HEK293 (cell line): ENCODE measurements at regions not wholly inside any gene's neighbourhood (a gene's known extent, or its start where the extent isn't known, plus 50 kb on each side); places are given as distances from the start of the nearest gene placed in this dataset.
"Not testable (repeated sequence)": the region's sequence is repeated elsewhere in the genome, so short reads cannot be mapped to it uniquely, and the experiment has no call there.

Source experiments
- CTCF ChIA-PET: fragments of 350-600 bp; formaldehyde crosslinking; extraction: SDS; loops from one replicate; lab custom pipeline; 2021; ENCODE audit warnings: antibody characterized with exemption; lab: Yijun Ruan, JAX
- POLR2A ChIA-PET: fragments of 300-600 bp; formaldehyde crosslinking; extraction: SDS; loops from one replicate; lab custom pipeline; 2020; ENCODE audit warnings: antibody characterized with exemption, inconsistent platforms; lab: Yijun Ruan, JAX
- H3K27ac ChIP-seq: fragments of 200-500 bp; sonication (Bioruptor generic); 2 replicates; pipeline ENCODE4 v1.5.1; 2014; ENCODE audit warnings: low read depth, low read length, control low read depth, inconsistent platforms; ENCODE audit errors: extremely low read depth
- H3K36me3 ChIP-seq, 2 experiments: fragments of 200-500 bp in 1 of 2; sonication (Bioruptor generic) in 1 of 2; 1 replicate in 1 of 2; 2 replicates in 1 of 2; pipeline ENCODE4 v1.5.1; 2014 to 2017; ENCODE audit warnings: inconsistent platforms in 2 of 2, low read length in 2 of 2; ENCODE audit not compliant: control insufficient read depth in 2 of 2, insufficient read depth in 1 of 2
- H3K4me1 ChIP-seq: fragments of 200-500 bp; sonication (Bioruptor generic); 2 replicates; pipeline ENCODE4 v1.5.1; 2014; ENCODE audit warnings: mild to moderate bottlenecking, low read length, inconsistent platforms; ENCODE audit not compliant: control insufficient read depth, insufficient read depth
- H3K4me3 ChIP-seq: 2 replicates; pipeline ENCODE4 v1.5.1; 2011; ENCODE audit warnings: low read depth, mild to moderate bottlenecking, control low read depth, low read length, moderate library complexity
- H3K9me3 ChIP-seq: fragments of 200-500 bp; sonication (Bioruptor generic); 2 replicates; pipeline ENCODE4 v1.5.1; 2014; ENCODE audit warnings: low read depth, low read length, inconsistent platforms; ENCODE audit not compliant: control insufficient read depth, insufficient read depth
- MZF1 ChIP-seq: fragments of 450-650 bp; formaldehyde crosslinking; IDR thresholded peaks from 2 replicates; pipeline ENCODE4 v1.5.1; 2017; ENCODE audit warnings: missing biosample characterization, missing genetic modification characterization, borderline replicate concordance

DNA sequence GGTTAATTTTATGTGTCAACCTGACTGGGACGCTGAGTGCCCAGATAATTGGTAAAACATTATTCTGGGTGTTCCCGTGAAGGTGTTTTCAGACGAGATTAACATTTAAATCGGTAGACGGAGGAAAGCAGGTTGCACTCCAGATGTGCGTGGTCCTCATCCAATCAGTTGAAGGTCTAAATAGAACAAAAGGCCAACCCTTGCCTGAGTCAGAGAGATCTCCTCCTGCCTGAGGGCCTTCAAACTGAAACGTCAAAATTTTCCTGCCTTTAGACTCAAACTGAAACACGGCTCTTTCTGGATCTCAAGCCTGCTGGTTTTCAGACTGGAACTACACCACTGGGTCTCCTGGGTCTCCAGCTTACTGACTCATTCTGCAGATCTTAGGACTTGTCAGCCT lies 70.9 kb downstream of the NPIPA5 start:
- H3K27ac ChIP-seq, H3K4me3 ChIP-seq, H3K4me1 ChIP-seq, H3K36me3 ChIP-seq, CTCF ChIA-PET, POLR2A ChIA-PET, H3K9me3 ChIP-seq: not testable (repeated sequence)

GRCh38 chr16:15305889-15306288 lies 72.2 kb downstream of the NPIPA5 start:
- H3K4me1 ChIP-seq, POLR2A ChIA-PET, H3K27ac ChIP-seq, H3K9me3 ChIP-seq, H3K36me3 ChIP-seq, CTCF ChIA-PET, H3K4me3 ChIP-seq: not testable (repeated sequence)
- 0 out of 2 replicates have a peak, but pooled peaks have one; percentile 36 for TF ChIP-seq MZF1 (tag by site-specific recombination)

DNA sequence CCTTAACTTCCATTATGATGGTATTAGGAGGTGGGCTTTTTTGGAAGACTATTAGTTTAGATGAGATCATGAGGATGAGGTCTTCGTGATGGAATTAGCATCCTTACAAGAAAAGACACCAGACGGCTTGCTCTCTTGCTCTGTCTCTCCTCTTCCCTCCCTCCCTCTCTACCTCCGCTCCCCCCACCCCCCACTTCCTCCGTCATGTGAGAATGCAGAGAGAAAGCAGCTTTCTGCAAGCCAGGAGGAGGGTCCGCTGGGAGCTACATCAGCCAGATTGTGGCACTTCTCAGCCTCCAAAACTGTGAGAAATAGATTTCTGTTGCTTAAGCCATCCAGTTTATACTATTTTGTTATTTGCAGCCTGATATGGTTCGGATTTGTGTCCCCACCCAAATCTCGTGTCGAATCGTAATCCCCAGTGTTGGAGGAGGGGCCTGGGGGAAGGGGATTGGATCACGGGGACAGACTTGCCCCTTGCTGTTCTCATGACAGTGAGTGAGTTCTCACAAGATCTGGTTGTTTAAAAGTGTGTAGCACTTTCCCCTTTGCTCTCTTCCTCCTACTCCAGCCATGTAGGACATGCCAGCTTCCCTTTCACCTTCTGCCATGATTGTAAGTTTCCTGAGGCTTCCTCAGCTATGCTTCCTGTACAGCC lies 74.3 kb downstream of the NPIPA5 start:
- H3K27ac ChIP-seq, POLR2A ChIA-PET, H3K36me3 ChIP-seq, H3K4me3 ChIP-seq, H3K9me3 ChIP-seq, CTCF ChIA-PET, H3K4me1 ChIP-seq: not testable (repeated sequence)

GRCh38 chr16:15297104-15297503 lies 81.0 kb downstream of the NPIPA5 start:
- H3K4me3 ChIP-seq, H3K9me3 ChIP-seq, H3K36me3 ChIP-seq, H3K4me1 ChIP-seq, POLR2A ChIA-PET, CTCF ChIA-PET, H3K27ac ChIP-seq: not testable (repeated sequence)

- H3K9me3 ChIP-seq, H3K27ac ChIP-seq, H3K4me1 ChIP-seq, H3K36me3 ChIP-seq, CTCF ChIA-PET, H3K4me3 ChIP-seq, POLR2A ChIA-PET: not testable (repeated sequence)
These were observed 103.3 kb downstream of the NPIPA5 start for GRCh38 chr16:15274796-15275195.

DNA sequence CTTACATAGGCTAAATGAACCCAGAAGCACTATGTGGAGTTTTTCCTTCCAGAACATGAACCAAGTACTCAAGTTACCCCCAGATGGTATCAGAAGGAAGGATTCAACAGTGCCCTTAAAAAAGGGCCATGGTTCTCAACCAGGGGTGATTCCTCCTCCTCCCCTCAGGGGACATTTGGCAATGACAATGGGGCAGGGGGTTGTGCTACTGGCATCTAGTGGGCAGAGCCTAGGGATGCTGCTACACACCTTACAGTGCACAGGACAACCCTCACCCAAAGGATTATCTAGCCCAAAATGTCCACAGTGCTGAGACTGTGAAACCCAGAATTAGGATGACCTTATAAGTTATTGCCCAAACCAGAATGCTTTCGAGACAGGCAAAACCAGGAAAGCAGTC lies 104.1 kb downstream of the NPIPA5 start:
- H3K4me3 ChIP-seq, H3K27ac ChIP-seq, CTCF ChIA-PET, H3K36me3 ChIP-seq, POLR2A ChIA-PET, H3K4me1 ChIP-seq, H3K9me3 ChIP-seq: not testable (repeated sequence)

DNA sequence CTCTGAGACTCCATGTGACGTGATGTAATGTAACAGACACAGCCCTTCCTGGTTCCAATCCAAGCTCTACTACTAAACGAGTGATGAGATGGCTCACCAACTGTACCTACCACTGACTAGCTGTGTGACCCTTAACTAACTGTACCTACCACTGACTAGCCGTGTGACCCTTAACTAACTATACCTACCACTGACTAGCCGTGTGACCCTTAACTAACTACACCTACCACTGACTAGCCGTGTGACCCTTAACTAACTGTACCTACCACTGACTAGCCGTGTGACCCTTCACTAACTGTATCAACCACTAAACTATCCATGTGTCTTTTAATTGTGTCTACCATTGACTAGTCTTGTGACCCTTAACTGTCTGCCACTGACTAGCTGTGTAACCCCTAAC lies 111.2 kb downstream of the NPIPA5 start:
- H3K9me3 ChIP-seq, H3K36me3 ChIP-seq, CTCF ChIA-PET, H3K27ac ChIP-seq, H3K4me3 ChIP-seq, H3K4me1 ChIP-seq, POLR2A ChIA-PET: not testable (repeated sequence)

GRCh38 chr16:15262212-15262611 lies 115.9 kb downstream of the NPIPA5 start:
- H3K4me1 ChIP-seq, H3K27ac ChIP-seq, H3K36me3 ChIP-seq, H3K9me3 ChIP-seq, CTCF ChIA-PET, POLR2A ChIA-PET, H3K4me3 ChIP-seq: not testable (repeated sequence)

- H3K4me1 ChIP-seq, H3K36me3 ChIP-seq, POLR2A ChIA-PET, H3K4me3 ChIP-seq, H3K9me3 ChIP-seq, CTCF ChIA-PET, H3K27ac ChIP-seq: not testable (repeated sequence)
These were observed 130.1 kb downstream of the NPIPA5 start for GRCh38 chr16:15247971-15248370.

DNA sequence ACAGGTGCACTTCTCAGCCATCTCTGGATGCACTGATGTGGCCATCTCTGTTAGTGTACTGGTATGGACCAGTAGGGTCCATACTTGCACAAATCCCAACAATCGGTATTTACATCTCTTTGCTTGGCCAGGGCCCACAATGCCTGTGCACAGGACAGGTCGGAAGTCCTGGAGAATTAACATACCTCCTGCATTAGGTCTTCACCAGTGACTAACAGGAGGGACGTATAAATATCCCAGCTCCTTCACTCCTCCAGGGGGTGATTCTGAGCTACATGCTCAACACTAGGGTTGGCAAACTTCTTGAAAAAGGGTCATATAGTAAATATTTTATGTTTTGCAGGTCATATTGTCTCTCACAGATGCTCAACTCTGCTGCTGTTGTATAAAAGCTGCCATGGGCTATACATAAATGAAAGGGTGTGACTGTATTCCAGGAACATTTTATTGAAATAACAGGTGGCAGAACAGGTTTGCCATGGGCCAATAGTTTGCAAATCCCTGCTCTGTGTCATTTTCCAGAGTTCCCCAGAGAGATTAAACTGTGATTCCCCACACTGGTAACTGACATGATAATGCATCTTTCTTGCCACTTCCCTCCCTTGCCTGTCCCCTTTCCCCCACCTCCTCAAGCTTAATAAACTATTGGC lies 141.3 kb downstream of the NPIPA5 start:
- H3K27ac ChIP-seq, CTCF ChIA-PET, H3K9me3 ChIP-seq, POLR2A ChIA-PET, H3K4me3 ChIP-seq, H3K4me1 ChIP-seq, H3K36me3 ChIP-seq: not testable (repeated sequence)

DNA sequence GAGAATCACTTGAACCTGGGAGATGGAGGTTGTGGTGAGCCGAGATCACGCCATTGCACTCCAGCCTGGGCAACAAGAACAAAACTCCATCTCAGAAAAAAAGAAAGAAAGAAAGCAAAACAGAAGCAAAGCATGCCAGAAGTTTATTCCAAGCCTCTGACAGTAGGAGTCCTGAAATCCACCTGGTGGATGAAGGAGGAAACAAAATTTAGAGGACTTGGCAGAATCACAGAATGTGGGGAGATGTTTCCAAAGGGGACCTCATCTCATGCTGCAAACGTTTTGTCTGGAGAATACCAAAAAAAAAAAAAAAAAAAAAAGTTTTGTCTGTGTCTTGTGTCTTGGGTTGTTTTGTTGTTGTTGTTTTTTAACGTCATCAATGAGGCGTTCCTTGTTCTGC lies 141.1 kb upstream of the RRN3 start:
- H3K36me3 ChIP-seq, H3K9me3 ChIP-seq, H3K4me1 ChIP-seq, POLR2A ChIA-PET, H3K4me3 ChIP-seq, CTCF ChIA-PET, H3K27ac ChIP-seq: not testable (repeated sequence)
